GM20000 (cell line): ENCODE measurements at regions not wholly inside any gene's neighbourhood (a gene's known extent, or its start where the extent isn't known, plus 50 kb on each side); places are given as distances from the start of the nearest gene placed in this dataset.

Experiments used
- DNase-seq: peaks from one replicate; pipeline ENCODE4 v3.0.0; 2012; ENCODE audit warnings: low spot score
- TF ChIP-seq, protein P1 (sequence below): IDR thresholded peaks from 2 replicates; pipeline ENCODE4 v1.5.1; 2012; ENCODE audit warnings: mild to moderate bottlenecking, control low read depth; ENCODE audit errors: extremely low read depth, missing control alignments

DNA sequence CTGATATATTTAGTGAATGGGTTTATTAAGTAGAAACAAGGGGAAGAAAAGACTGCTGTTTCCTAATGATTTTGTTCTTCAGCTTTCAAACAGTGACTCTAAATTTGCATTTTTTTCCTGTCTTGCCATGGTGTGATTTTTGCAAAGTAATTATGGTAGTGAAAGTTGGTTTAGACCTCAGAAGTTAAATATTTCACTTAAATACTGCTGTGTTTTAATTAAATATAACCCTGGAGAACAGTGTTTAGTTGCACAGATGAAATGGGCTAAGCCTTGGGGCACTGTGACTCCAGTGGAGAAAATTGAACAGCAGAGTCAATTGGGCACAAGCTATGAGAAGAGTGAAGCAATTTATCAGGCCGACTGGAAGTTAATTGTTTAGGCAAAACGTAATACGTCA, 111.1 kb upstream of the MCHR2 start:
- TF ChIP-seq, protein P1, sequence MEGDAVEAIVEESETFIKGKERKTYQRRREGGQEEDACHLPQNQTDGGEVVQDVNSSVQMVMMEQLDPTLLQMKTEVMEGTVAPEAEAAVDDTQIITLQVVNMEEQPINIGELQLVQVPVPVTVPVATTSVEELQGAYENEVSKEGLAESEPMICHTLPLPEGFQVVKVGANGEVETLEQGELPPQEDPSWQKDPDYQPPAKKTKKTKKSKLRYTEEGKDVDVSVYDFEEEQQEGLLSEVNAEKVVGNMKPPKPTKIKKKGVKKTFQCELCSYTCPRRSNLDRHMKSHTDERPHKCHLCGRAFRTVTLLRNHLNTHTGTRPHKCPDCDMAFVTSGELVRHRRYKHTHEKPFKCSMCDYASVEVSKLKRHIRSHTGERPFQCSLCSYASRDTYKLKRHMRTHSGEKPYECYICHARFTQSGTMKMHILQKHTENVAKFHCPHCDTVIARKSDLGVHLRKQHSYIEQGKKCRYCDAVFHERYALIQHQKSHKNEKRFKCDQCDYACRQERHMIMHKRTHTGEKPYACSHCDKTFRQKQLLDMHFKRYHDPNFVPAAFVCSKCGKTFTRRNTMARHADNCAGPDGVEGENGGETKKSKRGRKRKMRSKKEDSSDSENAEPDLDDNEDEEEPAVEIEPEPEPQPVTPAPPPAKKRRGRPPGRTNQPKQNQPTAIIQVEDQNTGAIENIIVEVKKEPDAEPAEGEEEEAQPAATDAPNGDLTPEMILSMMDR, result no peak
- no peak for DNase-seq

DNA sequence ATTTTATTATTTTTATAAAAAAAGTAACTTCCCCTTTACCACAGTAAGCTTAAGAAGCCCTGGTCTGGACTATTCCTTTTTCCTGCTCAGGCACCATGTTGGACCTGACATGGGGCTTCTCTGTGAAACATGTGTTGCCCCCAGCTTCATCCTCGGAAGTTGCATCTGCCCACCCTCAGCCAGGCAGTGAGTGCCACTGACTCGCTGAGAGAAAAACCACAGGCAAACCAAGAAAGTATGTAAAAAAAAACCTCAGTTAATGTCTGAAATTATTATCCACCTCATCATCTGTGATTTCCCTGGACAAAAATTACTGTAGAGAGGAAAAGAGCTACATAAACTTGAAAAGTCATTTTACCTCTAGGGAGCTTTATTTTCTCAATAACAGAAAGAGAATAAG, 109.9 kb upstream of the MCHR2 start:
- no peak for DNase-seq
- TF ChIP-seq, protein P1, result no peak

- TF ChIP-seq, protein P1, result no peak
- no peak for DNase-seq
Measured at GRCh38 chr6:100103194-100103593, 109.2 kb upstream of the MCHR2 start.

DNA sequence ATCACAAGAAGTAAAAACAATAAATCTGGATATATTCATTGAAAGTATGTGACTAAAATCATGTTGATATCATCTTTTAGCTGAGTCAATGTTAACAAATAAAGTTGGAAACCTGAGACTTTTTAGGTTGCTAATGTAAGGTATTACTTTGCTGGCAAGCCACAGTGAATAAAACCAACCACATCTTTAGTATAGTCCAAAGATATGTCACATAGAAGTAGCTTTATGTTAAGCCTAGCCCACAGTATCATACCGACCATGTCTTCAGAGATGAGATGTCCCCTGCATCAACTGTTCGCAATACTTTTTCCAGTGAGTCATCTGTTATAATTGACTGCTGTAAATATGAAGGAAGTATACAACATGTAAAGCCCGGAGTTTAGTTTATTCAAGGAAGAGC, 107.6 kb upstream of the MCHR2 start:
- no peak for DNase-seq
- TF ChIP-seq, protein P1, result no peak

DNA sequence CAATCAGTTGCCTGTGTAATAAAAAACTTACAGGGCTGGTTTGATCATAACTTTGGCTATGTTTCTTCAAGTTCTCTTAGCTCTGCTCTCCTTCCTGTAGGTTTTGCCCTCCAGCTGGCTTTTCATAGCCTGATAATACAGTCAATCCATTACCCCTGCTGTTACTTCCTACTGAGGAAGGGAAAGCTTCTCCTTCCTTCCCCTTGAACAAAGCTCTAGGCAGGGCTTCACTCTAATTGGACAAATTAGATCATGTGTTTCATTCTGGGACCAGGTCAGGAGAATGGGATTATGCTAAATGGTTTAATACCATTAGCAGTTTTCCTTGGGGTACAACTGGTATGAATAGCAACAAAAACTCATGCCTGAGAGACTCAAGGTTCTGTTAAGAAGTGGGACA, 106.8 kb upstream of the MCHR2 start:
- DNase-seq, result no peak

DNA sequence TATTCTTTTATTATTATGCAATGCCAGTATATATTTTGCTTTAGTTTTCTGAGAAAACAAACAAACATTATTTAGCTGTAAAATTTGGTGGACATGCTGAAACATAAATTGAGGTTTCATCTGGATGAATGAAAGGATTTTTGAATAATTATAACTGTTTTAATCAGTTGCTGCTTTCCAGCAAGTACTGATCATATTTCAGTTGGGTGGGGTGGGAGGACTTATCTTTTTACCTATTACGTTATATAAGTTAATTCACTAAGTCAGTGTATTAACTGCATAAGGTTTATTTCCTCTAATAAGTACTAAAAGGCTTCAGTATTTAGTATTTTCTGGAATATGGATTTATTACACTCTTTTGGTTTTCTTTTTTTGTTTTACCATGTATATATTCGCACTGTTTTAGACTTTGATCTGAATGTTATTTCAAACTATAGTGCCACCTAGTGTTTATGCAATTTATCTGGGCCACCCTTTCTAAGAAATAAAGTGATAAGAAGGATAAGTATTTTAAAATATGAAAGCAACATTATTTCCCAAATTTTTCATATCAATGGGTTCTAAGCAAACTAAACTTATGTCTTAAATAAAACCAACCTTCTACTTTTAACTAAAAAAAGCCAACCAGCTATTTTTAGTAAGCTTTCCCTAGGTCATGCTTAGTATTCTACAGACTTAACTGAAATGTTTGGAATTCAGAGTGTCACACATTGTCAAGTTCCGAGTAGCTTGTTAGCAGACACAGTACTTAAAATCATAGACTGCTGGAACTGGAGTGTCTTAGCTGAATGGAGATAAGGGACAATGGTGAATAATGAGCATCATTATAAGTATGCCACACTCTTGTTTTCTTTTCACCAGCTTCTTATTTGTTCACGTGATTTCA, 105.4 kb upstream of the MCHR2 start:
- TF ChIP-seq, protein P1, result no peak
- peak; percentile 10 for DNase-seq

More for the DNA sequence above, 106.8 kb upstream of the MCHR2 start:
- TF ChIP-seq, protein P1, result no peak

GRCh38 chr6:100096936-100097335, 102.9 kb upstream of the MCHR2 start:
- TF ChIP-seq, protein P1, result no peak
- DNase-seq, result no peak
